ENCODE measurements at regions not wholly inside any gene's neighbourhood (a gene's known extent, or its start where the extent isn't known, plus 50 kb on each side); places are given as distances from the start of the nearest gene placed in this dataset.

GRCh38 chr15:69827751-69828150 is 270.0 kb downstream of the TLE3 start:
- DNase-seq (ENCODE audit: low read depth) = no peak
- H3K4me3 ChIP-seq (ENCODE audit: low read depth, low read length) = no peak overlapping the region
- no peak for TF ChIP-seq CTCF (IDR thresholded peaks at IDR 0.05; ENCODE audit: insufficient read depth, low read depth, low read length, missing control alignments)

GRCh38 chr15:69828181-69828828 is 269.4 kb downstream of the TLE3 start:
- no peak overlapping the region for H3K4me3 ChIP-seq (ENCODE audit: low read depth, low read length)
- DNase-seq (ENCODE audit: low read depth) = no peak
- TF ChIP-seq CTCF (IDR thresholded peaks at IDR 0.05; ENCODE audit: insufficient read depth, low read depth, low read length, missing control alignments) = no peak

GRCh38 chr15:69829974-69830373 is 267.7 kb downstream of the TLE3 start:
- H3K4me3 ChIP-seq (ENCODE audit: low read depth, low read length) = no peak overlapping the region
- TF ChIP-seq CTCF (IDR thresholded peaks at IDR 0.05; ENCODE audit: insufficient read depth, low read depth, low read length, missing control alignments) = no peak
- DNase-seq (ENCODE audit: low read depth) = no peak

- DNase-seq (ENCODE audit: low read depth) = no peak
- TF ChIP-seq CTCF (IDR thresholded peaks at IDR 0.05; ENCODE audit: insufficient read depth, low read depth, low read length, missing control alignments) = no peak
- H3K4me3 ChIP-seq (ENCODE audit: low read depth, low read length) = no peak overlapping the region
Measured at GRCh38 chr15:69830430-69830829, 267.3 kb downstream of the TLE3 start.

GRCh38 chr15:69830876-69831275 is 266.8 kb downstream of the TLE3 start:
- no peak overlapping the region for H3K4me3 ChIP-seq (ENCODE audit: low read depth, low read length)
- no peak for TF ChIP-seq CTCF (IDR thresholded peaks at IDR 0.05; ENCODE audit: insufficient read depth, low read depth, low read length, missing control alignments)
- no peak for DNase-seq (ENCODE audit: low read depth)

- TF ChIP-seq CTCF (IDR thresholded peaks at IDR 0.05; ENCODE audit: insufficient read depth, low read depth, low read length, missing control alignments) = no peak
- no peak overlapping the region for H3K4me3 ChIP-seq (ENCODE audit: low read depth, low read length)
- DNase-seq (ENCODE audit: low read depth) = no peak
Measured at GRCh38 chr15:69834267-69834666, 263.4 kb downstream of the TLE3 start.

- TF ChIP-seq CTCF (IDR thresholded peaks at IDR 0.05; ENCODE audit: insufficient read depth, low read depth, low read length, missing control alignments) = no peak
- DNase-seq (ENCODE audit: low read depth) = no peak
- no peak overlapping the region for H3K4me3 ChIP-seq (ENCODE audit: low read depth, low read length)
Measured at GRCh38 chr15:69834761-69835160, 263.0 kb downstream of the TLE3 start.

All from GM12865 (cell line).